ENCODE measurements at regions not wholly inside any gene's neighbourhood (a gene's known extent, or its start where the extent isn't known, plus 50 kb on each side); places are given as distances from the start of the nearest gene placed in this dataset.
A peak's percentile ranks its signal among the peaks of the same experiment; 100 is the strongest.

- no peaks in the 10 kb centered on the region for H3K27me3 ChIP-seq
- H3K27ac ChIP-seq: peak overlapping the region; percentile 29 to 47
- intact Hi-C loops (cut with DNase I; ENCODE audit: low total_unique reads): no loop called here
- DNase-seq: no peak
- no peak overlapping the region for H3K4me3 ChIP-seq
- no peaks in the 10 kb centered on the region for H3K36me3 ChIP-seq
- no peaks in the 10 kb centered on the region for H3K4me1 ChIP-seq
- TF ChIP-seq CTCF (IDR thresholded peaks at IDR 0.05) (no peak), POLR2A (IDR thresholded peaks at IDR 0.05) (no peak)
- H3K9me3 ChIP-seq: no peaks in the 10 kb centered on the region
Measured at GRCh38 chr5:67971971-67972821, 243.4 kb upstream of the PIK3R1 start.

DNA sequence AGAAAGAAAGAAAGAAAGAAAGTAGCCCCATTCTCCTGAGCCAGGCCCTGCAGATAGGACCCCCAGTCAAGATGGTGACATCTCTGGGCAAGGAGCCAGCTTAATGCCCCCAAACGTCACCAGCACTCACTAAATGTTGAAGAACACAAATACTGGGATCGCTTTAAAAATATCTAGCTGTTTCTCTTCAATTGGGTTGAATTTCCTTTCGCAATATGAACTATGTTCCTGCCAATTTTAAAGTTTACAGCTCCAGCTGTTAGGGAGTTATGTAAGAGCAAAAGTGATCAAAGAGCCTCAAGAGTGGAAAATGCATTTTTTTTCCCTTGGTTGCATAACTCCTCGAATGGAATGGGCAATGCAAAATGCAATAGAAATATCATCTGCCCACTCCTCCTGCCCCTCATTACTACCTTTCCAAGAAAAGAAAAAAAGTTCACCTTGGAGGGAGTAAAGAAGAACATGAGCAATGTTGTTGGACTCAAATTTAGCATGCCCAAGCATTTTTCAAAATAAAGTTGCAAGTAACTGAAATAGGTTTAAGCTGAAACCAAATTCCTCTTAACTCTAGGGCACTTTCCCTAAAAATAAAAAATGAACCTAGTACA, 244.2 kb upstream of the PIK3R1 start:
- Histone ChIP-seq H3K36me3 (no peaks in the 10 kb centered on the region), H3K27ac (peak overlapping the region; percentile 47 to 50), H3K9me3 (no peaks in the 10 kb centered on the region), H3K4me3 (no peak overlapping the region), H3K4me1 (no peaks in the 10 kb centered on the region), H3K27me3 (no peaks in the 10 kb centered on the region)
- peak; percentile 36 to 48 for DNase-seq
- intact Hi-C loops (cut with DNase I; ENCODE audit: low total_unique reads): no loop called here
- no peak for TF ChIP-seq CTCF (IDR thresholded peaks at IDR 0.05)

GRCh38 chr5:67969631-67970030, 245.9 kb upstream of the PIK3R1 start:
- H3K36me3 ChIP-seq: no peaks in the 10 kb centered on the region
- H3K4me3 ChIP-seq: no peak overlapping the region
- no peak overlapping the region for H3K27ac ChIP-seq
- H3K4me1 ChIP-seq: no peaks in the 10 kb centered on the region
- TF ChIP-seq POLR2A (IDR thresholded peaks at IDR 0.05) (no peak), CTCF (IDR thresholded peaks at IDR 0.05) (no peak)
- intact Hi-C loops (cut with DNase I; ENCODE audit: low total_unique reads): no loop called here
- DNase-seq: no peak
- H3K27me3 ChIP-seq: no peaks in the 10 kb centered on the region
- H3K9me3 ChIP-seq: no peaks in the 10 kb centered on the region

GRCh38 chr5:67969176-67969575, 246.4 kb upstream of the PIK3R1 start:
- Histone ChIP-seq H3K4me1 (no peaks in the 10 kb centered on the region), H3K4me3 (no peak overlapping the region), H3K36me3 (no peaks in the 10 kb centered on the region), H3K27me3 (no peaks in the 10 kb centered on the region), H3K9me3 (no peaks in the 10 kb centered on the region), H3K27ac (no peak overlapping the region)
- intact Hi-C loops (cut with DNase I; ENCODE audit: low total_unique reads): no loop called here
- TF ChIP-seq CTCF (IDR thresholded peaks at IDR 0.05): no peak
- no peak for TF ChIP-seq POLR2A (IDR thresholded peaks at IDR 0.05)
- no peak for DNase-seq

GRCh38 chr5:67966712-67967111, 248.8 kb upstream of the PIK3R1 start:
- Histone ChIP-seq H3K27me3 (no peaks in the 10 kb centered on the region), H3K36me3 (no peaks in the 10 kb centered on the region), H3K27ac (no peak overlapping the region), H3K9me3 (no peaks in the 10 kb centered on the region), H3K4me1 (no peaks in the 10 kb centered on the region), H3K4me3 (no peak overlapping the region)
- TF ChIP-seq CTCF (IDR thresholded peaks at IDR 0.05) (no peak), POLR2A (IDR thresholded peaks at IDR 0.05) (no peak)
- intact Hi-C loops (cut with DNase I; ENCODE audit: low total_unique reads): no loop called here
- no peak for DNase-seq

Data from uterus (tissue), 3 donors.